ENCODE measurements at regions not wholly inside any gene's neighbourhood (a gene's known extent, or its start where the extent isn't known, plus 50 kb on each side); places are given as distances from the start of the nearest gene placed in this dataset.

DNA sequence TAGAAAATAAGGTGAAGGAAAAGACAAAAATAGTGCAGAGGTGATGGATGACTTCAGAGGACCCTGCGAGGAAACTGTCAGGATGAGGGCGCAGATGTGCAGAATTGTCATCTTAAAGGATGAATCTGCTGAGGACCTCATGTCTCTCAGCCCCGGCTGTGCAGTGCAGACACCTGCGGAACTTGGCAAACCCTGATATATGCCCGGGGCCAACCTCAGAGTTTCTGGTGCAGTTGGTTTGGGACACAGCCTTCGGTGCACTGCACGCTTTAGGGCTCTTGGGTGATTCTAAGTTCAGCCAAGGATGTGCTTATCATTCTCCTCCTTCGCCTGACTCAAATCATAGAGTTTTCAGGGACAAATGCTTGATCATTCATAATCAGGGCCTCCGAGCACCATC lies 310.1 kb downstream of the TCERG1L start:
- in situ Hi-C loops (cut with MboI), result no loop called here
- H3K9me2 ChIP-seq (ENCODE audit: insufficient read depth), result no peaks in the 10 kb centered on the region
- no peaks in the 10 kb centered on the region for H3K4me1 ChIP-seq (ENCODE audit: insufficient read depth)
- no peak overlapping the region for H3K4me3 ChIP-seq
- H2AFZ ChIP-seq, result no peak overlapping the region
- H4K20me1 ChIP-seq (ENCODE audit: insufficient read depth), result no peaks in the 10 kb centered on the region
- no peaks in the 10 kb centered on the region for H3F3A ChIP-seq (ENCODE audit: insufficient read depth)
- no peak overlapping the region for H3K4me2 ChIP-seq (ENCODE audit: unreplicated experiment)
- no peak for TF ChIP-seq EZH2 (IDR thresholded peaks at IDR 0.05; ENCODE audit: insufficient read depth, poor library complexity, severe bottlenecking)
- no peak for TF ChIP-seq EZH2phosphoT487 (IDR thresholded peaks at IDR 0.05; ENCODE audit: insufficient read depth, low read depth)
- H3K27me3 ChIP-seq (replicated peaks; ENCODE audit: insufficient read depth), result no peaks in the 10 kb centered on the region
- H3K9ac ChIP-seq, result no peak overlapping the region
- no peak for DNase-seq
- no peak overlapping the region for H3K27ac ChIP-seq
- H3K9me3 ChIP-seq (ENCODE audit: low read depth), result no peaks in the 10 kb centered on the region
- WGBS, 2 experiments (ENCODE audit: low coverage in 1 of 2, low lambda C conversion rate in 2 of 2, missing lambda C conversion rate in 2 of 2), result 17 to 21% methylated on average over 9 of the region's 9 CpGs
- H3K79me2 ChIP-seq (ENCODE audit: insufficient read depth), result no peaks in the 10 kb centered on the region
- no peaks in the 10 kb centered on the region for H3K36me3 ChIP-seq (ENCODE audit: low read depth)

DNA sequence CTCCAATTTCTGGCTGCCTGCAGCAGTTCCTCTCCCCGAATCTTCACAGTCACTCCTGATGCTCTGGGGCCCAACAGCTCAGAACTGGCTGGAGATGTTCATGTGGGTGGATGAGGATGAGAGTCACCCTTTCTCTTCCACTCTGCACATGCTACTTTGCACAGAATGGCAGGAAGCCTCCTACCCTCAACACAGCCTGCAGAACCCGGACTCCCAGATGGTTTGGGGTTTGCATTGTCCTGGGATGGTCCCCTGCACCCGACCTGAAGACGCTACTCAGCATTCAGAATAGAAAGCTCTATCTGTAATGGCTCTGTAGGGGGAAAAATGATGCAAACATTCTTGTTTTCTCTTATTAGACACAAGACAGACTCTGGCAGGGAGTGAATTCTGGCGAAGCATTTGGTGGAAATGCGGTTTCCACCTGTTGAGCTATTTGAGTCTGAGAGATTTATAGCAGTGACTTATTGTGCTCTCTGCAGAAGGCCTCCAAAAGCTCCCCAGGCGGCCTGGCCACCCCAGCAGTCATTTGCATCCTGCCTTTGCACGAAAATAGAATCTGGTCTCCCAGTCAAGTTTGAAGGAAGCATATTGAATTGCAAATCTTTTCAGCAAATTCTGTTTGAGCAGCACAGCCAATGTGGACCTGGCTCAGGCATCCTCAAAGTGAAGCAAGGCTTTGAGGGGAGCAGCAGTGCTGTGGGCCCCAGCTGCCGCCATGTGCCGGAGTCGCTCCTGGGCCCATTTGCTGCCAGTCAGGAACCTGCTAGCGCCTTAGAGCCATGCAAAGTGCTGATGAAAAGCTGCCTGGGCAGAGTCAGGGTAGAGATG lies 309.3 kb downstream of the TCERG1L start:
- Histone ChIP-seq H3K9me2 (ENCODE audit: insufficient read depth) (no peaks in the 10 kb centered on the region), H4K20me1 (ENCODE audit: insufficient read depth) (no peaks in the 10 kb centered on the region), H3K27ac (no peak overlapping the region), H3F3A (ENCODE audit: insufficient read depth) (no peaks in the 10 kb centered on the region), H3K79me2 (ENCODE audit: insufficient read depth) (no peaks in the 10 kb centered on the region), H3K36me3 (ENCODE audit: low read depth) (no peaks in the 10 kb centered on the region), H3K4me2 (ENCODE audit: unreplicated experiment) (no peak overlapping the region), H3K27me3 (replicated peaks; ENCODE audit: insufficient read depth) (no peaks in the 10 kb centered on the region), H3K9me3 (ENCODE audit: low read depth) (no peaks in the 10 kb centered on the region), H3K4me1 (ENCODE audit: insufficient read depth) (no peaks in the 10 kb centered on the region), H2AFZ (no peak overlapping the region), H3K9ac (no peak overlapping the region), H3K4me3 (no peak overlapping the region)
- in situ Hi-C loops (cut with MboI), result no loop called here
- no peak for DNase-seq
- TF ChIP-seq EZH2 (IDR thresholded peaks at IDR 0.05; ENCODE audit: insufficient read depth, poor library complexity, severe bottlenecking) (no peak), EZH2phosphoT487 (IDR thresholded peaks at IDR 0.05; ENCODE audit: insufficient read depth, low read depth) (no peak)
- 5 to 7% methylated on average over 12 of the region's 12 CpGs for WGBS, 2 experiments (ENCODE audit: low coverage in 1 of 2, low lambda C conversion rate in 2 of 2, missing lambda C conversion rate in 2 of 2)

DNA sequence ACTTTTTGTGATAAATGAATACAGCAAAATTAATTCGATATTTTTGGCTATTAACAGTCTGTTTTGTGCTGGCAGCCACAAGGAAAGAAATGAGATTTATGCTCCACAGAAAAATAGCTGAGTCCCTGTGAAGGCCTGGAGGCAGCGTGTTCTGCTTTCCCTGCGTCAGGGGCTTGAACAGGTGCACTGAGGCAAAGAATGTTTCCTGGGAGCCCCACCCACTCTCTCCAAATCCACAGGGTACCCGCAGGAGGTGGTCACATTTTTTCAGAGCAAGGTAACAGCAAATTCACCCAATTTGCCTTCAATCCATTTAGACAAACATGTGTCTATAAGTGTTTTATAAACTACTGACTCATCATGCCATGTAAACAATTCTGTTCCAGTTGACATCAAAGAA lies 308.1 kb downstream of the TCERG1L start:
- DNase-seq, result no peak
- Histone ChIP-seq H4K20me1 (ENCODE audit: insufficient read depth) (no peaks in the 10 kb centered on the region), H3K9ac (no peak overlapping the region), H3K9me3 (ENCODE audit: low read depth) (no peaks in the 10 kb centered on the region), H3K36me3 (ENCODE audit: low read depth) (no peaks in the 10 kb centered on the region), H3K79me2 (ENCODE audit: insufficient read depth) (no peaks in the 10 kb centered on the region), H3K27ac (no peak overlapping the region), H3K27me3 (replicated peaks; ENCODE audit: insufficient read depth) (no peaks in the 10 kb centered on the region), H3K4me2 (ENCODE audit: unreplicated experiment) (no peak overlapping the region), H3F3A (ENCODE audit: insufficient read depth) (no peaks in the 10 kb centered on the region), H3K4me3 (no peak overlapping the region), H3K4me1 (ENCODE audit: insufficient read depth) (no peaks in the 10 kb centered on the region), H2AFZ (no peak overlapping the region), H3K9me2 (ENCODE audit: insufficient read depth) (no peaks in the 10 kb centered on the region)
- no peak for TF ChIP-seq EZH2phosphoT487 (IDR thresholded peaks at IDR 0.05; ENCODE audit: insufficient read depth, low read depth)
- TF ChIP-seq EZH2 (IDR thresholded peaks at IDR 0.05; ENCODE audit: insufficient read depth, poor library complexity, severe bottlenecking), result no peak
- WGBS, 2 experiments (ENCODE audit: low coverage in 1 of 2, low lambda C conversion rate in 2 of 2, missing lambda C conversion rate in 2 of 2), result 14 to 19% methylated on average over 4 of the region's 4 CpGs
- in situ Hi-C loops (cut with MboI), result no loop called here

GRCh38 chr10:131004276-131004675 lies 307.2 kb downstream of the TCERG1L start:
- H3K27me3 ChIP-seq (replicated peaks; ENCODE audit: insufficient read depth), result no peaks in the 10 kb centered on the region
- TF ChIP-seq EZH2 (IDR thresholded peaks at IDR 0.05; ENCODE audit: insufficient read depth, poor library complexity, severe bottlenecking), result no peak
- no peak for TF ChIP-seq EZH2phosphoT487 (IDR thresholded peaks at IDR 0.05; ENCODE audit: insufficient read depth, low read depth)
- H4K20me1 ChIP-seq (ENCODE audit: insufficient read depth), result no peaks in the 10 kb centered on the region
- H3K4me3 ChIP-seq, result no peak overlapping the region
- H3F3A ChIP-seq (ENCODE audit: insufficient read depth), result no peaks in the 10 kb centered on the region
- H2AFZ ChIP-seq, result no peak overlapping the region
- no peaks in the 10 kb centered on the region for H3K4me1 ChIP-seq (ENCODE audit: insufficient read depth)
- H3K9ac ChIP-seq, result no peak overlapping the region
- WGBS, 2 experiments (ENCODE audit: low coverage in 1 of 2, low lambda C conversion rate in 2 of 2, missing lambda C conversion rate in 2 of 2), result 0 to 2% methylated on average over 2 of the region's 2 CpGs
- no peak overlapping the region for H3K4me2 ChIP-seq (ENCODE audit: unreplicated experiment)
- H3K36me3 ChIP-seq (ENCODE audit: low read depth), result no peaks in the 10 kb centered on the region
- no peak for DNase-seq
- H3K79me2 ChIP-seq (ENCODE audit: insufficient read depth), result no peaks in the 10 kb centered on the region
- H3K9me3 ChIP-seq (ENCODE audit: low read depth), result no peaks in the 10 kb centered on the region
- H3K9me2 ChIP-seq (ENCODE audit: insufficient read depth), result no peaks in the 10 kb centered on the region
- no peak overlapping the region for H3K27ac ChIP-seq
- in situ Hi-C loops (cut with MboI), result no loop called here

Measured in GM23248 (cell line).